ENCODE measurements at regions not wholly inside any gene's neighbourhood (a gene's known extent, or its start where the extent isn't known, plus 50 kb on each side); places are given as distances from the start of the nearest gene placed in this dataset.
"Not testable (repeated sequence)": the region's sequence is repeated elsewhere in the genome, so short reads cannot be mapped to it uniquely, and the experiment has no call there.

DNA sequence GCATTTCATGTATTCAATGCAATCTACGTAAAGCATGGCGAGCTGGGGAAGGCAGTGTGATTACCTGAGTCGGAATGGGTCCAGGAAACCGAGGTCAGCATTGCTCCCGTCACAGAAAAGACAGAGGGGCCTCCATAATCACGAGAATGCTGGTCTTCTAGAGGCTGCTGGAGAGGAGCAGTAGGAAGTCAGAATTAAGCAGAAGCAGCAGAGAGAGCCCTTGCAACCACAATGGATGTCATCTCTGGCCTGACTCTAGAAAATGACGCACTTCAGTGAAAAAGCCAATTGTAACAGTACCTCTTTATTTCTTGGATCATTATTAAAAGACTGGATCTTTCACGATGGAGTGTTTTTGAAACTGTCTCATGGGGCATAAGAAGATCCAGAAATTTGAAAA, 69.5 kb upstream of the FOXN3 start:
- no peak for DNase-seq

DNA sequence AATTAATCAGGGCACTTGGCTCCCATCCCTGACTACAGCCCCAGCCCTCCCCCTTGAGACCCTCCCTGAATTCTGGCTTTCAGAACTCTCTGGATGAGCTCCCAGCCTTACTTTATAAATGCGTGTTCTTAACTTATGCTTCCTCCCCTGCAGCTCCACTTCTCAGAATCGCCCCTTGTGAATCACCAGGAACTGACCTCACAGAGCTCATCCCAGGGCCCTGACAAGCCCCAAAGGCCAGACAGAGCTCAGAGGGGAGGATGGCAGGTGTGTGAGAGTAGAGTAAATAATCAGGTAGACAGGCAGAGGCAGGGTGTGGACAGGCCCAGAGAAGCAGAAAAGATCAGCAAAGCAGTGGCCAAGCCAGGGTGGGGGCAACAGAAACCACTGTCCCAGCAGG, 68.2 kb upstream of the FOXN3 start:
- no peak for DNase-seq

DNA sequence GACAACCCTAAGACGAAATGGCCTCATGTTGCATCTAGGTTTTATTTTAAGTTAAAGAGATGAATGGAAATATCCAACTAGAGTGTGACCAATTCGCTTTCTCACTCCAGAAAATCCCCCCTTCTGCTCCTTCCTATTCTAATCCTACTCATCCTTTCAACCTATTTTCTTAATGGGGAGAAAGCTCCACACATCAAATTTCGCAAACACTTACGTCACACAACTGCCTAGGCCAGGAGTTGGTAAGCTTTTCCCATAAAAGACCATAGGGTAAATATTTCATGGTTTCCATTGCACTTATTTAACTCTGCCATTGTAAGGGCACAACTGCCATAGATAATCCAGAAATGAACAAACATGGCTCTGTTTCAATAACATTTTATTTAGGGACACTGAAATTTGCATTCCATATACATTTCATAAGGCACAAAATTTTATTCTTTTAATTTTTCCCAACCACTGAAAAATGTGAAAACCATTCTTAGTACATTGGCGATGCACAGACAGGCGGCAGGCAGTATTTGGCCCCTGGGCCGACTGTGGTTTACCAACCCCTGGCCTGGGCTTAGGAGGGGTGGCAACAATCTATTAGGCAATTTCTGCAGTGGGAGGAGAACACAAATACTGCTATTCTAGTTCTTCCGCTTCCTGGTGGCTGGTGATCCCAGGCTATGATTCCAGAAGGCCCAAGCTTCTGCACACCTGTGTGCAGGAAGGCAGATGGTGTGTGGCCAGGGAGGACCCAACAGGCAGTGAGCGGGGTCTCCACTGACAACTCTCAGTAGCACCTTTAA, 67.2 kb upstream of the FOXN3 start:
- no peak for DNase-seq

DNA sequence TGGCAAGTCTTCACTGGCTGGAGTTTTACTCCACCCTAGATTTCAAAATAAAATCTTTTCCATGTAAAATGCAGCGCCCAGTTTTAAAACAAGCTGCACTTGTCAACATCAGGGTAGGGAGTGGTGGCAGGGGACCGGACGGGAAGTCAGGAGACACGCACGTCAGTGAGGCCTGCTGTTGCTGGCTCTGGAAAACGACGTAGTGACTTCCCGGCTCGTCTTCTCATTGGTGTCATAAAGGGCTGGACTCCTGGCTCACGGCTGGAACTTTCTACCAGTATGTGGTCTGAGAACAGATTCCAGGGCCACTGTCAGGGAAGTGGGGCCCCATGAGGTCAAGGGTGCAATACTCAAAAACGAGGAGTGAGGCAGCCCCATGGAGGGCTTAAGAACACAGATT, 64.2 kb upstream of the FOXN3 start:
- no peak for DNase-seq

DNA sequence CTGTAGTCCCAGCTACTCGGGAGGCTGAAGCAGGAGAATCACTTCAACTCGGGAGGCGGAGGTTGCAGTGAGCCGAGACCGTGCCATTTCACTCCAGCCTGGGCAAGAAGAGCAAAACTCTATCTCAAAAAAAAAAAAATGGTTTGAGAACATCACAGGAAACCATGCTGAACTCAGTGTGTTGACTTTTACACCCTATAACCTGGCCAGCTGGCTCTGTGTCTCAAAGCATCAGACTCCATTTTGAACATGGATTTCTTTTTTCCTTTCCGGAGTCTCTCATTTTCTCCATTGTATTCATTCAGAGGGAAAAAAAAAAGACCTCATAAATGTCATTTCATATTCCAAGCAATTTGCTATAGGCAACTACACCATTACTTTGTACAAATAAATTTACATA, 63.2 kb upstream of the FOXN3 start:
- DNase-seq, result no peak

DNA sequence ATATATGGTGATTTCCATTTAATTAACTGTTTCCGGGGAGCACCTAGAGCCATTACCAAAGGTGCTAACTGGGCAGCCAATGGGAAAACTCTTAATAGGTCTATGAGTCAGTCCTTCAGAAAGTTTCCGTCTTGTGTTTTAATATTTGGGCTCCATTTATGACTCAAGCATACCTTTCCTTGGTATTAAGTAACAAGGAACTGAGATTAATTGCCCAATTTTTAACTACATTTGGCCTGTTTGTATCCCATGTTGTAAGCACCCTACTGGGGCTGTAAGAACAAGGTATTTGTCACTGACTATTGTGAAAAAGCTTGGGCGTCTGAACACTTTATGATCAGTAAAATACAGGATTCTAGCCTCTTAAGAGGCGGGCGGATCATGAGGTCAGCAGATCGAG, 62.8 kb upstream of the FOXN3 start:
- DNase-seq, result no peak

DNA sequence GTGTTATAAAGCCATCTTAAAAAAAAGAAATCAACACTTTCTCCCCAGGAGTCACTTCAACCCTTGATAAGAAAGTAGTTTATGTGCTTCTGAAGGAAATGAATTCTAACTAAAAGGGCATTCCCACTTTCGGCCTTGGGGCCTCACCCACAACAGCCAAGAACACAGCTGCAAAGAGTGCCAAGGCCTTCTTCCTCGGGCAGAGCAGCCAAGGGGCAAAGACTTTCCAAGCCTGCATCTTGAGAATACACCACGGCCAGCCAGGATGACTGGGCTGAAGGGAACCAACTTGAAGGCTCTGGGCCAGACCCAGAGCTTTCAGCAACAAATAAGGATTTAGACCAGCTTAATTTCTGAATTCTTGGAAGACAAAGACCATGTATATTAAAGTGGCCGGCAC, 60.4 kb upstream of the FOXN3 start:
- no peak for DNase-seq

DNA sequence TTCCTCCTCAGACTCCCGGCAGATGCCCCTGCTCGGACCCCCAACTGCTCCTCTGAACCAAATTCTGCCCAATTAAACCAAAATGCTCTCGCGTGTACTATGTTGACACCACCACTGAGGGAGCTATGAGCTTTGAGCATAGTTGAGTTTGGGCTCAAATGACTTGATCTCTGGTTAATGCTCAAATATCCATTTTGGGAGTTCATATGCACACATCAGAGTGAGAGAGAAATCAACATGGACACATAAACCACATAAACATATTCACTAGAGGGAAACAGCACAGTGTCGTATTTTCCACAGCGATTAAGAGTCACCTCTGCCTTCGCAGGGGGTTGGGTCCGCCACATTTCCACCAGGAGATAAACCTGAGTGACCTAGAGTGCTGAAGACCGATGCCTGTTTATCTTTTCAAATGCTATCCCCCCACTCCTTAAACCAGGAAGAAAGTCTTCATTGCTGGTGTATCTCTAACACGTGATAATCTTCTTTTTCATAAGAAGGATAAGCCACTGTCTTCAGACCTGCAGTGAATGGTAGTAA, 59.4 kb upstream of the FOXN3 start:
- no peak for DNase-seq

DNA sequence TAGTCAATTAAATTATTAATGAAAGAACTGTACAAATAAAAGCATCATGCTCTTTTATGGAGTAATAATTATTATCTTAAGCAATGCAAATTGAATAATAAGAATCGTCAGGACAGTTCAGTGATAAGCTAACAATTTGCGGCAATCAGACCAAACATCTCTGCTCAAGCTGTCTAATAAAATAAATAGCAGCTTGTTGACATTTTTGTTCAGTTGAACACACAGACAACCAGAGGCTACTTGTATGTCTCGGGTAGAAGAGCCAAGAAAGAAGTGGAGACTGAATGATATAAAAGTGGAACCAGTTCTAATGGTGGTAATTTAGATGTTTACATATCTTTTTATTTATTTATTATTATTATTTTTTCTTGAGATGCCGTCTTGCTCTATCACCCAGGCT, 57.4 kb upstream of the FOXN3 start:
- DNase-seq, result no peak

DNA sequence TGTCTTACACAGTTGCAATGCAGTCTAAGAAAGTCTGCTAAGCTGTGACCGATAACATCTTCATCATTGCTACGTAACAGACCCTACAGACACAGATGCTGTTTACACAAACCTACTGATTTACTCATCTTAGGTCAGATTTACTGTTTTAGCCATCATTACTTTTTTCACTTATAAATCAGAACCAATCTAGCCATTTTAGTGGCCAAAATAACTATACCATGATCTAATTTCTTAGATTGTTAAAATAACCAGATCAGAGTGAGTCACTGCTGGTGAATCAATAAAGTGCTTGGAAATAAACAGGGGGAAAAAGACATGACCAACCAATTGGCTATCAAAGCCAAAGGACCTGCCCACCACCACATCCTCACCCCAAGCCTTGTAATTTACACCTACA, 57.0 kb upstream of the FOXN3 start:
- DNase-seq, result no peak

DNA sequence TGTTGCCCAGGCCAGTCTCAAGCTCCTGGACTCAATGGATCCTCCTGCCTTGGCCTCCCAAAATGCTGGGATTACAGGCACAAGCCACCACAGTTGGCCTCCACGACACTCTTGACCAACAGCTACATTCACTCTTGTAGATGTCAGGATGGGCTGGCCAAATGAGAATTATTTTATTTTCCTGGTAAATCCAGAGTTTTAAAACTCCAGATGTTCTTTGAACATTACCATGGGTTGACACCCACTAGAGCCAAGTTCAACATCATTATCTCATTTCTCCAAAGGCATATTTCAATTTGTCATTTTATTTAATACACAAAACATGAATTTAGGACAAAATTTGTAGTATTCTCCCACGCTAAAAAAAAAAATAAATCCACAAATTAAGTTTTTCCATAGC, 56.5 kb upstream of the FOXN3 start:
- no peak for DNase-seq

DNA sequence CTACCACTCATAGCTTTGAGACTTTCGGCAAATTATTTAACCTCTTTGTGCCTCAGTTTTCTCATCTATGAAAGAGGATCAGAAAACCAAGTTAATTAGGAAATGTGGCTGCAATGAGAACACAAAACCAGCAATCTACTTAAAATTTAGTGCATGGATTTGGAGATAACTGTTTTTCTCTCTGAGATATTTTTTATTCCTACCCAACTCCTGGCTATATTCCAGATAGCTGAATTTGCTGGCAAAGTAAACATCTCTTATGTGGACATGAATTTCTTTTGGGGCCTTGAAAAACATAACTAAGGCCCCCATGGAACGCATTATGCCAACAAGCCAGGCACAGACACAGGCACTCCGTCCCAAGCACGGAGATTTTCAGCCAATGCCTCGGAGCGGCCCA, 53.4 kb upstream of the FOXN3 start:
- no peak for DNase-seq

DNA sequence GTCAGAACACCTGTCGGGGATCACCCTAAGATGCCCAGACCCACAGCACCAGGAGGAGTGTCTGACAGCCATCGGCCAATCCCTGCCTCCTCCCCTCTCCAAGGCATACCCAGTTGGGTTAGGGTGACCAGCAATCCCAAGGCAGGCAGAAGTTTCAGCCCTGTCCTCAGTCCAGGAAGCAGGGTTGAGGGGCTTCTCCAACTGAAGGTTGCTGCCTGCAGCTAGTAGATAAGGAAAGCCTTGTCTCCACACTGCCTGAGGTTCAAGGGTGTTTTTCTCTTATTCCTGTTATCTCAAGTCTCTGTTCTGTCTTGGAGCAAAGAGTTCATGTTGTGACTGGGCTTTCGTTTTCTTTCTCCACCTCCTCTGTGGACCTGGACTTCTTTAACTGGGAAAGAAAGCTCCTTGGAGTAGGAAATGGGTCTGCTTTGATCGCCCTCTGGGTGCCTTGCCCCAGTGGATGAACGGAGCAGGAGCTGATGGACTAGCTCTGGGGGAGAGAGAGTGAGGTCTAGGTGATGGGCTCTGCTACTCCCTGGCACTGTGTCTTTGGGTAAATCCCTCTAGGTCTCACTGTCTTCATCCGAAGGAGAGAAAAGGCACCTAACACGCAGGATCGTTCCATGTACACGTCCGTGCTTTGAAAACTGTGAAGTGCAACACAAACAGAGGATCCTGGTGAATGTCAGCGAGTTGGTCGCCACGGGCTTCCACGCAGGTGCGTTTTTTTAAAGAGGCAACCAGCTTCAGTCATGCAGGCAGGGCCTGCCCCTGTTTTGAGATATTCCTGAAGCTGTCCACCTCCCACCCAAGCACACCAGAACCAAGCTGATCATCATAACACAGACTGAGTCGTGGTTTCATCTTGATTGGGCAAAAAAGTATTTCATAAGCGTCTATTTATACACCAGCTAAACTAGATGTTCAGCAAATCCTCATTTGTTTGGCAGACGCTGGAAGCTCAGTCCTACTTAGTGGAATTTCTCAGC, 52.5 kb upstream of the FOXN3 start:
- DNase-seq, result no peak

DNA sequence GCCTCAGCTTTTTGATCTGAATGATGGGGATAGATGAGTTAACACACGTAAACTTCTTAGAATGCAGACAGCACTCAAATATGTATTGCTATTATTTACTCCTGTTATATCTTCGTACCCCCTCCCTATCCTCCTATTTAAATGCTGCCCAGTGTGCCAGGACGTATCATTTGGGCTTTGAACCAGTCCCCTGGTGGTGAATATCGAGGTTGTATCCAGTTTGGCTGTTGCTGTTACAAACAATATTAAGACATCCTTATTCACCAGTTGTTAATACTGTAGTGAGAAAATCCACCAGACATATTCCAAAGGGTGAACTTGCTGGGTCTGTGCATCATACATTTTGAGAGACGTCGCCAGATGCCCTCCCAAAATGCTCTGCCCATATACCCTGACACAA, 51.5 kb upstream of the FOXN3 start:
- no peak for DNase-seq

DNA sequence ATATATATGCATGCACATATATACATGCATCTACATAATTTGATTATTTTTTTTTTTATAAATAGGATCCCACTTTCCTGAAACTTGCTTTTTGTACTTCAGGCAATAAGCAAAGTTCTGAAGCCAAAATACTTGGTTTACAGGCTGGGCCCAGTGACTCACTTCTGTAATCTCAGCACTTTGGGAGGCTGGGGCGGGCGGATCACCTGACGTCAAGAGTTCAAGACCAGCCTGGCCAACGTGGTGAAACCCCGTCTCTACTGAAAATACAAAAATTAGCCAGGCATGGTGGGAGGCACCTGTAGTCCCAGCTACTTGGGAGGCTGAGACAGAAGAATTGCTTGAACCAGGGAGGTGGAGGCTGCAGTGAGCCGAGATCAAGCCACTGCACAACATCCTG, 51.0 kb upstream of the FOXN3 start:
- not testable (repeated sequence) for DNase-seq

DNA sequence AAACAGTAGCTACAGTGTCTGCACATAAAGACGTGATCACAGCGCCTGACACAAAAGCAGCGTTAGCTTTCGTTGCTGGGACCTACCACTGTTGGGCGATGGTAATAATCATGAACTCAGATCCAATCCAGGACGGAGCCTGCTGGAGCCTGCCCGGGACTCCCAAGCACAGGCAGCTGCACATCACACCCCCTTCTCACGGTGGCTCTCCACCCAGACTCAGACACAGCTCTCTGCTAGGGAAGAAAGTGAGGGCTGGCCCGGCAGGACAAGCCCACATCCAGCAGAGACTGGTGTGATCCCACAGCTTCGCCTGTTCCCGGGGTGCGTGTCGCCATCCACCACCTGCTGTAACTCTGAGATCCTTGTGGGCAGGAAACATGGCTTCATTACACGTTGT, 49.9 kb upstream of the FOXN3 start:
- no peak for DNase-seq

Data from activated CD4-positive, alpha-beta T cell treated with anti-CD3 and anti-CD28 coated beads for 1 hour (primary cell).